Pancreas (tissue), 10 donors: ENCODE measurements at regions not wholly inside any gene's neighbourhood (a gene's known extent, or its start where the extent isn't known, plus 50 kb on each side); places are given as distances from the start of the nearest gene placed in this dataset.

Source experiments
- ATAC-seq, 4 donors: fragments of 200-7000 bp; cut with Tn5 transposase; one replicate each; pipeline versions ENCODE4 v1.8.0 to v1.9.1; 2020; ENCODE audit warnings: mild to moderate bottlenecking in 4 of 4, moderate library complexity in 4 of 4
- DNase-seq, 6 donors: peaks; one replicate each; pipeline ENCODE4 v3.0.0-alpha.2; 2020
- FAIRE-seq: peaks from 2 replicates; lab custom pipeline; 2012; peaks lifted over from hg19 to GRCh38; lab: Jason Lieb, UNC
- H3K27ac ChIP-seq, 4 donors: fragments of 200-600 bp; sonication (generic); 1 replicate in 3 of 4; 2 replicates in 1 of 4; pipeline versions ENCODE4 v1.5.0 to v1.8.0; 2020
- H3K27me3 ChIP-seq, 4 donors: fragments of 200-600 bp; one replicate each; pipeline ENCODE4 v1.8.0; 2021
- H3K36me3 ChIP-seq, 3 donors: fragments of 200-600 bp; sonication (generic) in 1 of 3; one replicate each; pipeline versions ENCODE4 v1.5.0 to v1.8.0; 2020 to 2021
- H3K4me1 ChIP-seq, 3 donors: fragments of 200-600 bp; one replicate each; pipeline ENCODE4 v1.8.0; 2021
- H3K4me3 ChIP-seq, 4 donors: fragments of 200-600 bp; sonication (generic) in 2 of 4; one replicate each; pipeline versions ENCODE4 v1.5.0 to v1.8.0; 2020 to 2021
- H3K9me3 ChIP-seq, 4 donors: fragments of 200-600 bp; one replicate each; pipeline ENCODE4 v1.8.0; 2021
- CTCF ChIP-seq, 4 donors: fragments of 200-600 bp; sonication (generic) in 3 of 4; IDR thresholded peaks; one replicate each; pipeline versions ENCODE4 v1.5.0 to v1.8.0; 2021; ENCODE audit warnings: antibody characterized with exemption in 4 of 4
- WGBS, 2 donors: extraction: QIAGEN DNeasy Blood & Tissue Kit; methylation state at CpG; one replicate each; pipeline ENCODE4 v1.1.7; 2013; 5-methylcytosine and 5-hydroxymethylcytosine counted together
- intact Hi-C, 3 donors: fragments of 100-400 bp; cut with DNase I; formaldehyde crosslinking; loops; one replicate each; pipeline versions ENCODE4 v1.11.1 to v1.14.2; 2022
- donor health status: healthy with polysubstance abuse.
- donor health status: DM: no; HTN: no; CAD: no; lungs with moderate emphysema.
- donor health status: DM: no; HTN: no; CAD: no.
- donor health status: control.
- donor health status: control.
- donor health status: Bipolar disorder and iron deficiency.
- donor health status: DM: yes; HTN: yes; CAD: no.
- donor health status: DM: no; HTN: no; CAD: no.
- donor health status: DM: no; HTN: no; CAD: no.
- donor health status: DM: yes; HTN: yes; CAD: no.

GRCh38 chr4:31598639-31599038 is 878.5 kb downstream of the PCDH7 start:
- no peaks in the 10 kb centered on the region for H3K36me3 ChIP-seq
- H3K4me3 ChIP-seq: no peak overlapping the region
- ATAC-seq (no peak), DNase-seq (no peak), FAIRE-seq (no peak)
- intact Hi-C loops: no loop called here
- no peaks in the 10 kb centered on the region for H3K9me3 ChIP-seq
- TF ChIP-seq CTCF (IDR thresholded peaks at IDR 0.05): no peak
- no peak overlapping the region for H3K27ac ChIP-seq
- H3K27me3 ChIP-seq: no peaks in the 10 kb centered on the region
- WGBS, 2 donors: 59 to 62% methylated on average over 3 of the region's 3 CpGs
- H3K4me1 ChIP-seq: no peaks in the 10 kb centered on the region

- FAIRE-seq (no peak), DNase-seq (no peak), ATAC-seq (no peak)
- intact Hi-C loops: no loop called here
- H3K4me1 ChIP-seq: no peaks in the 10 kb centered on the region
- no peak overlapping the region for H3K27ac ChIP-seq
- H3K9me3 ChIP-seq: no peaks in the 10 kb centered on the region
- H3K27me3 ChIP-seq: no peaks in the 10 kb centered on the region
- TF ChIP-seq CTCF (IDR thresholded peaks at IDR 0.05): no peak
- H3K4me3 ChIP-seq: no peak overlapping the region
- H3K36me3 ChIP-seq: no peaks in the 10 kb centered on the region
Observed at GRCh38 chr4:31601793-31602192, 881.6 kb downstream of the PCDH7 start.

GRCh38 chr4:31613946-31614623 is 893.9 kb downstream of the PCDH7 start:
- ATAC-seq (peak in 1 of 4 donors; percentile 14), DNase-seq (peak in 1 of 6 donors; percentile 3), FAIRE-seq (no peak)
- Histone ChIP-seq H3K27me3 (no peaks in the 10 kb centered on the region), H3K9me3 (no peaks in the 10 kb centered on the region), H3K4me1 (no peaks in the 10 kb centered on the region), H3K4me3 (no peak overlapping the region), H3K36me3 (no peaks in the 10 kb centered on the region), H3K27ac (no peak overlapping the region)
- intact Hi-C loops: no loop called here
- WGBS, 2 donors: 56 to 64% methylated on average over 7 of the region's 7 CpGs
- no peak for TF ChIP-seq CTCF (IDR thresholded peaks at IDR 0.05)

- H3K4me1 ChIP-seq: no peaks in the 10 kb centered on the region
- WGBS, 2 donors: 33 to 50% methylated on average over 1 of the region's 1 CpG
- intact Hi-C loops: no loop called here
- ATAC-seq (no peak), FAIRE-seq (no peak), DNase-seq (no peak)
- H3K27me3 ChIP-seq: no peaks in the 10 kb centered on the region
- no peaks in the 10 kb centered on the region for H3K36me3 ChIP-seq
- H3K27ac ChIP-seq: no peak overlapping the region
- TF ChIP-seq CTCF (IDR thresholded peaks at IDR 0.05): no peak
- H3K9me3 ChIP-seq: no peaks in the 10 kb centered on the region
- H3K4me3 ChIP-seq: no peak overlapping the region
Observed at GRCh38 chr4:31617667-31618066, 897.5 kb downstream of the PCDH7 start.

- intact Hi-C loops: no loop called here
- Histone ChIP-seq H3K27ac (no peak overlapping the region), H3K4me1 (no peaks in the 10 kb centered on the region), H3K36me3 (no peaks in the 10 kb centered on the region), H3K27me3 (no peaks in the 10 kb centered on the region), H3K4me3 (no peak overlapping the region), H3K9me3 (no peaks in the 10 kb centered on the region)
- ATAC-seq: no peak
- whole genome bisulfite sequencing, 2 donors: 50 to 53% methylated on average over 2 of the region's 2 CpGs
- FAIRE-seq: no peak
- DNase-seq: no peak
- no peak for TF ChIP-seq CTCF (IDR thresholded peaks at IDR 0.05)
Observed at GRCh38 chr4:31620476-31620875, 900.3 kb downstream of the PCDH7 start.
